OCI-LY1 (cell line): ENCODE measurements at regions not wholly inside any gene's neighbourhood (a gene's known extent, or its start where the extent isn't known, plus 50 kb on each side); places are given as distances from the start of the nearest gene placed in this dataset.

Experiments used
- H2AFZ ChIP-seq: fragments of 200-600 bp; sonication (generic), shearing (Covaris generic); 2 replicates; pipeline ENCODE4 v1.6.0; 2014; ENCODE audit warnings: antibody characterized with exemption, mild to moderate bottlenecking, low read length
- H3F3A ChIP-seq: fragments of 200-600 bp; sonication (generic), shearing (Covaris generic); 2 replicates; pipeline ENCODE4 v1.6.0; 2014; ENCODE audit warnings: mild to moderate bottlenecking, antibody characterized with exemption, low read length, moderate library complexity; ENCODE audit not compliant: insufficient read depth
- H3K27ac ChIP-seq: fragments of 200-600 bp; sonication (generic); 2 replicates; pipeline ENCODE4 v1.5.1; 2014; ENCODE audit warnings: low read length, mixed run types, mild to moderate bottlenecking, low read depth; ENCODE audit not compliant: poor library complexity, severe bottlenecking
- H3K27me3 ChIP-seq: fragments of 200-600 bp; sonication (generic); 2 replicates; pipeline ENCODE4 v1.6.0; 2014; ENCODE audit warnings: antibody characterized with exemption, mild to moderate bottlenecking, low read length, moderate library complexity; ENCODE audit not compliant: insufficient read depth
- H3K36me3 ChIP-seq: fragments of 200-600 bp; sonication (generic); 2 replicates; pipeline ENCODE4 v1.6.1; 2014; ENCODE audit warnings: mild to moderate bottlenecking, antibody characterized with exemption, low read length, moderate library complexity, mixed read lengths; ENCODE audit not compliant: insufficient read depth
- H3K4me1 ChIP-seq: fragments of 200-600 bp; sonication (generic); 2 replicates; pipeline ENCODE4 v1.5.1; 2014; ENCODE audit warnings: mild to moderate bottlenecking, low read length, moderate library complexity; ENCODE audit not compliant: insufficient read depth, severe bottlenecking
- H3K4me2 ChIP-seq: fragments of 200-600 bp; sonication (generic), shearing (Covaris generic); 2 replicates; pipeline ENCODE4 v1.6.1; 2014; ENCODE audit warnings: low read length
- H3K4me3 ChIP-seq: fragments of 200-600 bp; sonication (generic); 2 replicates; pipeline ENCODE4 v1.5.1; 2014; ENCODE audit warnings: low read length, low read depth, mild to moderate bottlenecking, mixed read lengths; ENCODE audit not compliant: poor library complexity, severe bottlenecking
- H3K79me2 ChIP-seq: fragments of 200-600 bp; shearing (Covaris generic); 2 replicates; pipeline ENCODE4 v1.6.1; 2016; ENCODE audit warnings: mixed run types, low read length, mixed read lengths; ENCODE audit not compliant: insufficient read depth
- H3K9ac ChIP-seq: fragments of 200-600 bp; sonication (generic), shearing (Covaris generic); 2 replicates; pipeline ENCODE4 v1.6.1; 2014; ENCODE audit warnings: mild to moderate bottlenecking, low read length, mixed read lengths
- H3K9me2 ChIP-seq: fragments of 200-600 bp; sonication (generic), shearing (Covaris generic); 2 replicates; pipeline ENCODE4 v1.6.1; 2014; ENCODE audit warnings: low read depth, mild to moderate bottlenecking, low read length, mixed read lengths
- H3K9me3 ChIP-seq: fragments of 200-600 bp; shearing (Covaris generic); 2 replicates; pipeline ENCODE4 v1.6.1; 2014; ENCODE audit warnings: low read length, mixed read lengths
- H4K20me1 ChIP-seq: fragments of 200-600 bp; sonication (generic), shearing (Covaris generic); 2 replicates; pipeline ENCODE4 v1.6.0; 2016; ENCODE audit warnings: mild to moderate bottlenecking, low read length; ENCODE audit not compliant: insufficient read depth
- CTCF ChIP-seq: fragments of 200-600 bp; sonication (generic), shearing (Covaris generic); IDR thresholded peaks from 2 replicates; pipeline ENCODE4 v1.5.1; 2017; ENCODE audit warnings: mild to moderate bottlenecking, antibody characterized with exemption, low read length, moderate library complexity, mixed read lengths
- EZH2 ChIP-seq: fragments of 200-600 bp; sonication (generic), shearing (Covaris generic); IDR thresholded peaks from 2 replicates; pipeline ENCODE4 v1.8.0; 2017; ENCODE audit warnings: borderline replicate concordance, mixed run types, mild to moderate bottlenecking, antibody characterized with exemption, low read length, moderate library complexity, mixed read lengths

DNA sequence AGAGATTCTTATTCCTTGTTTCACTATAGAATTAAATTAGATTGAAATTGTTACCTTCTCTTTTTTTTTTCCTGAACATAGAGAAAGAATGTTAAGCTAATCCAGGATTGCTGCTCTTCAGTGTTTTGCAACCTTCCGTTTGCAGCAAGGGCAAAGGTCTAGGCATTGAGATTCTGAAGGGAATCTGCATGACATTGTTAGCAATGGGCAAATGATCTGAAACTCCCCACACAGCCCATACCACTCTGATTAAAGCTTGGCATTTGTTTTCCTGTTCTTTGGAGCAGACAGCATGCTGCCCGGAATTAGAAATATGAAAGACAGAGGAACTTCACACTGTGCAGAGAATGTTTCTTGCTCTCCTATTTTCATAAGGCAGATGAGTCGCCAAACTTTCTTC lies 551.8 kb downstream of the SOCS6 start:
- TF ChIP-seq EZH2 (no peak), CTCF (no peak)
- H3K27ac ChIP-seq, result no peak overlapping the region
- no peaks in the 10 kb centered on the region for H3K79me2 ChIP-seq
- no peaks in the 10 kb centered on the region for H3K27me3 ChIP-seq
- H2AFZ ChIP-seq, result no peak overlapping the region
- no peaks in the 10 kb centered on the region for H3K36me3 ChIP-seq
- H3K9me2 ChIP-seq, result no peaks in the 10 kb centered on the region
- H3K9me3 ChIP-seq, result no peaks in the 10 kb centered on the region
- no peak overlapping the region for H3K4me3 ChIP-seq
- no peak overlapping the region for H3K4me2 ChIP-seq
- no peaks in the 10 kb centered on the region for H3K4me1 ChIP-seq
- H3K9ac ChIP-seq, result no peak overlapping the region
- H3F3A ChIP-seq, result no peaks in the 10 kb centered on the region
- H4K20me1 ChIP-seq, result no peaks in the 10 kb centered on the region

DNA sequence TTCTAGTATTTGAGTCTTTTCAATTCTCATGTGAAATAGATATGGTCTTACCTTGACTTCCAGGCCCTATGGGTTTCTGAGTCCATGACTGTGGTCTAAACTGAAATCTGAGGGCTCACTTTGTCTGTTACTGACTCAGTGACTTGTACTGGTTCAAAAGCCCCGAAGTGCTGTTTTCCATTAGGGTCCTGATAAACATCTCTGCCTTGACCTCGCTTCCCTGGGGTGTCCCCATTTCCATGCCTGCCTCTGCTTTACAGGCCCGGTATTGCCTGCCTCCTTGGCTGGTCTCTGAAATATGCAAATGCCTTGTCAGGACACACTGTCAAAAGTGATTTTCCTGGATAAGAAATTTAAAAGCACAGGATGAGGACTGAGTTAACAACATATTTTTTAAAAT lies 538.8 kb downstream of the SOCS6 start:
- Histone ChIP-seq H4K20me1 (no peaks in the 10 kb centered on the region), H2AFZ (no peak overlapping the region), H3K36me3 (no peaks in the 10 kb centered on the region), H3K4me3 (no peak overlapping the region), H3F3A (no peaks in the 10 kb centered on the region; the same call in 1 of the 2 replicates), H3K79me2 (no peaks in the 10 kb centered on the region), H3K9me2 (no peaks in the 10 kb centered on the region), H3K9ac (no peak overlapping the region), H3K4me2 (no peak overlapping the region), H3K27ac (no peak overlapping the region), H3K9me3 (no peaks in the 10 kb centered on the region), H3K27me3 (no peaks in the 10 kb centered on the region), H3K4me1 (no peaks in the 10 kb centered on the region)
- TF ChIP-seq CTCF (no peak), EZH2 (no peak)

GRCh38 chr18:70826571-70826970 lies 537.7 kb downstream of the SOCS6 start:
- Histone ChIP-seq H3K9me3 (no peaks in the 10 kb centered on the region), H2AFZ (no peak overlapping the region), H3K27ac (no peak overlapping the region), H3K4me3 (no peak overlapping the region), H3F3A (no peaks in the 10 kb centered on the region; the same call in 1 of the 2 replicates), H3K4me2 (no peak overlapping the region), H3K4me1 (no peaks in the 10 kb centered on the region), H3K36me3 (no peaks in the 10 kb centered on the region), H3K79me2 (no peaks in the 10 kb centered on the region), H3K9ac (no peak overlapping the region), H3K9me2 (no peaks in the 10 kb centered on the region), H3K27me3 (no peaks in the 10 kb centered on the region), H4K20me1 (no peaks in the 10 kb centered on the region)
- TF ChIP-seq CTCF, result no peak
- TF ChIP-seq EZH2, result no peak
